G401.6 (cell line): ENCODE measurements at regions not wholly inside any gene's neighbourhood (a gene's known extent, or its start where the extent isn't known, plus 50 kb on each side); places are given as distances from the start of the nearest gene placed in this dataset.

Experiments used
- FAIRE-seq: peaks from 2 replicates; lab custom pipeline; 2012; peaks lifted over from hg19 to GRCh38; lab: Jason Lieb, UNC

DNA sequence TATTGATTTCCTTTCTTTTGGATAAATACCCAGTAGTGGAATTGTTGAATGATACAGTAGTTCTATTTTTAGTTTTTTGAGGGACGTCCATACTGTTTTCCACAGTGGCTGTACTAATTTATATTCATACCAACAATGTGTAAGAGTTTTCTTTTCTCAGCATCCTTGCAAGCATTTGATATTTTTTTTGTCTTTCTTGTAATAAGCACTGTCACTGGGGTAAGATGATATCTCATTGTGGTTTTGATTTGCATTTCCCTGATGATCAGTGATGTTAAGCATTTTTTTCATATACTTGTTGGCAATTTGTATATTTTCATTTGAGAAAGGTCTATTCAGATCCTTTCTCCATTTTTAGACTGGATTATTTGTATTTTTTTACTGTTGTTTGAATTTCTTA is 308.7 kb downstream of the PTEN start:
- no peak for FAIRE-seq

DNA sequence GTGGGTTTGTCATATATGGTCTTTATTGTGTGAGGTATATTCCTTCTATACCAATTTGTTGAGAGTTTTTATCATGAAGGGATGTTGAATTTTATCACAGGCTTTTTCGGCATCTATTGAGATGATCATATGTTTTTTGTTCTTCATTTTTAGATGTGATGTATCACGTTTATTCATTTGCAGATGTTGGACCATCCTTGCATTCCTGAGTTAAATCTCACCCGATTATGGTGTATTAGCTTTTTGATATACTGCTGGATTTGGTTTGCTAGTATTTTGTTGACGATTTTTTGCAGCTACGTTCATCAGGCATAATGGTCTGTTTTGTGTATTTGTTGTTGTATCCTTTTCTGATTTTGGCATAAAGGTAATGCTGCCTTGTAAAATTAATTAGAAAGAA is 311.0 kb downstream of the PTEN start:
- no peak for FAIRE-seq

DNA sequence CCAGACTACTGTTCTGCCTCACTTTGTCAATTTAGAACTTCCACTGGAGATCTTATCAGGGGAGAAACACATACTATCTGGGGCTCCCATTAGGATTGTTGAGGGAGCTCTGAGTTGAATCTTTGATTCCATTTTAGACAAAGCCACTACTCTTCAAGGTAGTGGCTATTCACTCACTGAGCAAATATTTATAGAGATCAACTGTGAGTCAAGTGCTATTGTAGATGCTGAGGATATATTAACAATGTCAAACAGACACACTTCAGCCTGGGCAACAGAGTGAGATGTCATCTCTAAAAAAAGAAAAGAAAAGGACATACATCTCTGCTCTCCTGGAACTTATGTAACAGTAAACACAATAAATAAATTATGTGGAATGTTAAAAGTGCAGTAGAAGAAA is 315.3 kb downstream of the PTEN start:
- no peak for FAIRE-seq

DNA sequence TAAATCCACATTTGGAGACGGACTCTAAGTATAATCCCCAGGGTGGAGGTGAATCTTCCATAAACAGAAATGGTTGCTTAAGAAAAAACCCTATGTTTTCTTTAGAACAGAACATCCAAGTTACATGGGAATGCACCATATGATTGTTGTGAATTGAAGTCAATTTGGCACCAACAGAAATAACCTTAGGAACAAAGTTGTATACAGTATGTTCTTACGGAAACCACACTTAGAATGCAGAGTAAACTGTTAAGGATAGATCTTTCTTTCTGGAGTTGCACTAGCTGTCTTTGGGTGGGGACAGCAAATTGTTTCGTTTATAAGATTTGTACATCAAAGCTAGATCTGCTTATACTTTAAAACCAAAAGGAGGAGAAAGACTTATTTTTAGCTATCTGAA is 316.4 kb downstream of the PTEN start:
- FAIRE-seq: no peak

DNA sequence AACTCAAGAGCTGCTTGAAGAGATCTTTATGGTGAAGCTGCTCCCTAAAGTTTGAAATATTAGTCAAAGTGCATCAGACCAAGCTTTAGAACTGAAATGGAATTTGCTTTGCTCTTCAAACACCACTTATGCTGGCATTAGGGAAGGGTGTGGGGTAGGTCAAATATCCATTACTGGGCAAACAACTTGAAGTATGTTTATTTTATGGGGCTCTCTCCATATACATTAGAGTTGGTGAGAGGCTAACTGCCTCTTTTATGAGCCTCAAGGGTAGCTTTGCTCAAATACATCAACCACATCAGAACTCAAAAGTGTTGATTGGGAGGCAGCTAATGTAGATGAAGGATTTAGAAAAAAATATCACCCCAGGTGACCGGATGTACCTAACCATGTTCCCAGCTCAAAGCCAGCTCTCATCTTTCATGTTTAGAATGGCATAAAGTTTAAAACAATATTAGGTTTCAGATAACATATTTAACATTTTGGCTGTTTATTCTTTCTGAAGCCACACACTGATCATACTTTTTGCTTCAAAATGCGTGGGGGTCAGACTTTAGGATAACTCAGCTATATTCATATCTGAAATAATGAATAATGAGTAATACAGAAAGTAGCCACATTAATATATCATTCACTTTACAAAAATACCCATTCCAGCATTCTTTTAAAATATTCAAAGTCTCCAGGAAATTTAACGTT is 318.6 kb downstream of the PTEN start:
- FAIRE-seq: no peak

DNA sequence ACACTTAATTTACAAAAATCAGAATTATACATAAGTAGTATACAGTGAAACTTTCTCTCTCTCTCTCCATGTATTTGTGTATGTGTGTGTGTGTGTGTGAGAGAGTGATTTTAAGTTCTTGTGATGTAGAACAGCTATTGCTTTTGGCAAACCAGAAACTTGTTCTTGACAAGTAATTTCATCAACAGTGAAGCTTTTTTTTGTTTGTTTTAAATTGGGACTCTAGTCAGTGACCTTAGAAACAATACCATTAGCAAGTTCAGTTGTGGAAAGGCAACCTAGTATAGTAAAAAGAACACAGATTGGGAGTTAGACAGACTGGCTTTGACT is 319.1 kb downstream of the PTEN start:
- no peak for FAIRE-seq

DNA sequence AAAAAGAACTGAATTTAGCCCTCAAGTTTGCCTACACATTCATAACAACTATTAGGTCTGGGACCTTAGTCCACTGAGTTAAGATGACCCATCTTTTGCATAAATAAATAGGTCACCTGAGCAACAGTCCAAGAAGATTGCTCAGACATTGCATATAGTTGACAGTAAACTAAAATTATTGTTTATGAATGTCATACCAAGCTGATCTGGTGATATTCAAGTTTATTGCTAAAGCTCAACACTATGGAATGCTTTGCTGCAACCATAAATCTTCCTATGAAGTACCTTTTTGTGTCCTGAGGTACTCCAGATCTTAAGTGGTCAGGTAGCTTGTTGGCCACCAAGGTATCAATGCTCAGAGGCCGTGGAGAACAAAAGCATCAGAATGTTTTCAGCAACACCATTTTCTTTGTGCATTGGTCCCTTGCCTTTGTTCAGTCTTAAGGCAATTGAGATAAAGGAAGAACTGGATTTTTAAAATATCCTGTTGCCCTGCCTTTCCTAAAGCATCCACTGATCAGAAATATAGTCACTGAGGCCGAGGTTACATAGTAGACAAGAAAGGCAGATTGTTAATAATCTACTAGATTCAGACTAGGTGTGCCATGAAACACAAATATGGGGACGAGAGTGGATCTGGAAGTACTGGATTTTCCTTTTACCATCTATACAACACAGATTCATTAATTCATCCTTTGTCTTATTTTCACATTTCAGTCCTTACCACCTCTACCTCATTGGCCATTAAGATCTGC is 321.3 kb downstream of the PTEN start:
- no peak for FAIRE-seq

DNA sequence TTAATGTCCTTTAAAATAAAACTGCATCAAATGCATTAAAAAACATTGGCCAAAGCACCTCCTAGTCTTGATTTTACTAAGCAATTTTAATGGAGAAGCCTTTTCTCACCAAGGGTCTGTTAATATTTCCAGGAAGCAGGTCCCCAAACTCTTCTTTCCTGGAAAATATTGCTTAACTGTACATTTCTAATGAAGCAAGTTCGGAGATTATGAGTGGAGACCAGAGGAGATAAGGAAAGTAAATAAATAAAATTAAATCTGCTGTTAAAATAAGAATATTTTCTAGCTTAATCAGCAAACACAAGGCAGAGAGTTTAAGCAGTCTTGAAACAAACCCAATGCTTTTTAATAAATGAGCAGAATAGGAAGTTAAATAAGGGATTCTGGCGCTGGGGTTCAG is 322.4 kb downstream of the PTEN start:
- no peak for FAIRE-seq

DNA sequence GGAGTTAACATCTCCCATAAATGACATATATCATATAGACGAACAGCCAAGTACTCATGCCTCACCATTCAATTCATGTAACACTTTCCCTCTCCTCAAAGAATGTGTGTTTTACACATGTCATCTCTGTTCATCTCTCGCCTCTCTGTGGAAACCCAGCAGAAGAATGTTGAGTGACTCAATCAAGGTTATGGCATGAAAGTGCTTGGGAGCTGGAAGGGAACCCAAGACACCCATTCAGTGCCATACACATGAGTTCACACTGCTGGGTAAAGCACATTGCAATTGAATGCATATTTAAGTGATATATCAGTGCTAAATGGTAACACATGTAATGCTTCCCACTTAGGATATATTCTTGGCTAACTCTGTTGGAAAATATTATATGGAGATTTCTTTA is 322.9 kb downstream of the PTEN start:
- FAIRE-seq: no peak

DNA sequence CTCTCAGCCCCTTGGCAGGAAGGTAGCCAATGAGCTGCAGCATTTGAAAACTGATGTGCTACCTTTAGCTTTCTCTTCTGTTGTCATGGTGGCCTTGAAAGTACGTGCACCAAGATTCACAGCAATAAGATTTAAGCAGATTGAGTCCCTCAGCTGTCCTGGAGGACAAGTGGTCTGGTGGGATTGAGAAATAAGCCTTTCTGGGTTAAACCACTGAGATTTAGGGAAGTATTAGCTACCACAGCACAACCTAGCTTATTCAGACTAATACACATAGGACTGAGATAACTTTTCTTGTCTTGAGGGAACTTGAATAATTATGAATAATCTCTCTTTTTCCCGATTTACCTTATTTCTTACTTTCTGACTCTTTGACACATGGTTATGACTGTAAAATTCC is 324.0 kb downstream of the PTEN start:
- no peak for FAIRE-seq

DNA sequence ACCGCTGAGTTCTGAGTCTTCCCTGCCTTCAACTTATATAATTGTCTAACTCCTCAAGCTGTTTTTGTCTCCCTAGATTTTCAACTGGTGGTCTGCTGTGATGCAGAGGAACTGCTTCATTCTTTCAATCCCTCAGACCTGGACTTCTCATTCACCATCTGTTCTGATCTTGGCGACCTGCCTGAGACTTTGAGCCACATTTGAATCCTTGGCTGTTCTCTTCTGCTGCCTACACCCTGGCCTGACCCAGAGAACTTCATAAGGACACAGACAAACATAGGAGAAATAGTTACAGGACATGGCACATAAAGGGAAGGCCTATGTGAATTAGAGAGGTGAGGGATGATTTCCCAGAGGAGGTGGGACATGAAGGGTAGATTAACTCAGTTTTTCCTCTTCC is 326.7 kb downstream of the PTEN start:
- no peak for FAIRE-seq

DNA sequence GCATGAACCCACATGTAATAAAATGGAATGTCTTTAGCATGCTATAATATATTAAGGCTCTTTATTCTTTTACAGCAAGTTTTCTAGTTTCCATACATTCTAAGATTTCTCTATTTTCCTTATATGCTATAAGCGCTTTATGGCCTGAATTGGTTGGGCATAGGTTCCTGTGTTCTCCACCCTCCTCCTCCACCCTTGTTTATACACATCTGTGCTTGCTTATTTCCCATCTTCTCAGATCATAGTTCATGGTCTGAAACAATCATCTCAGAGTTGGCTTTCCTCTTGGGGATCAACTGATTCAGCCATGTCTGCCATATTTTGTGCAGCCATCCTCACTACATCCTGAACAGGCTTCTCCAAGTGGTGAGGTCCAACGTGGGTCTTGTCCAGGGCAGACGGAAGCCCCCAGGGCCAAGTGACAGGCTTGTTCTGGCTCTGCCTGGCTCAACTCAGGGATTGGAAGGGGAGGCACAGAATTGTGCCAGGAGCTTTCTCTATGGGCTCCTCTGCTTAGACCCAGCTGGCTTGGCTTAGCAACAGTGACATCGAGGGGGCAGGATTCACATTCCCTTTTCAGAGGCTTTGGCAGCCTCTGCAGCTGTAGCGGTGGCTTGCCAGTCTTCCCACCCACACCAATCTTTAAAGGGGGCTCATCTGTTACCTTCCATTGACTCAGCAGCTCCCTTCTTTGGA is 327.3 kb downstream of the PTEN start:
- FAIRE-seq: no peak

DNA sequence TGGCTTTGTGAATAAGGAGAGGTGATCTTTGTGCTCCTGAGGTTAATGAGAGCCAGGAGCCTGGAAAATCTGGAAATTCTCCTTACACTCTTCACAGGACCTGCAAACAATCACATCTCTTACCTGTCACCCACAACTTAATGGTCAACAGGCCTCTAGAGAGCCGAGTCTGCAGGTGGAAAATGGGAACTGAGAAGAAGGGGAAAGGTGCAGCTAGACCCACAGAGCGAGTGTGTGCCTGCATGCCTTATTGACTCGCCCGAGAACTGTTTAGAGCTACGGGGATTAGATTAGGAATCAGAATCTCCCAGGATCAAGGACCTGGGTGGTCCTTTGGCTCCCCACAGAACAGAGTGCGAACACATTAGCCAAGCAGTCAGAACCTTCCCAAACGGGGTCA is 329.6 kb downstream of the PTEN start:
- FAIRE-seq: no peak

DNA sequence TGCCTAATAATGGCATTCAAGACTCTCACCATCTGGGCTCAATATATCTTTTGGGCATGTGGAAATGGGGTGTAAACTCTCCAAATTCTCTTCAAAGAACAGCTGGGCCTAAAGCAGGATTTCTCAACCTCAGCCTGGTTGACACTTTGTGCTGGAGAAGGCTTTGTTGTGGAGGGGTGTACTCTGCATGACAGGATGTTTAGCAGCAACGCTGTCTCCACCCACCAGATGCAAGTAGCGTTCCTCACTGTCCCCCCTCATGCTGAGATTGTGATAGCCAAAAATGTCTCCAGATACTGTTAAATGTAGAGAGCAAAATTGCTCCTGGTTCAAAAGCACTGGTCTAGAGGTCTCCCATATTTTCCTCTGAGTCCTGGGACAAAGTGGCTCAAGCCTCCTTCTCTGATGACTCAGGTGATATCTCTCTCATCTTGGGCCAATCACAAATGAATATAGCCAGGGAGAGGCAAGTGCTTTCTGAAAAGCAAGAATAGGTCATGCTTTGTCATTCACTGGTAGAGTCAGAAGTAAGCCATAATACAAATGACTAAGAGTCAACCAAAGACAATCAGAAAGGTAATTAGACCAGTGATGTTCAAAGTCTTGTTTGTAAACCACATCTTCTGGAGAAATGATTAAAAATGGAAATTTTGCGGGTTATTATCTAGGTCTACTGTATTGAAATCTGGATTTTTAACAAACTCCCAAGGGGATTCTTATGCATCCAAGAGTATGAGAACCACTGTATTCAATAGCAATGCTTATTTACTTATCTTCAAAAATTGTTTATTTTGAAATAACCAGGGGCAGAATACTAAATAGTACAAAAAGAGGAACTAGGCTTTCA is 330.8 kb downstream of the PTEN start:
- no peak for FAIRE-seq

DNA sequence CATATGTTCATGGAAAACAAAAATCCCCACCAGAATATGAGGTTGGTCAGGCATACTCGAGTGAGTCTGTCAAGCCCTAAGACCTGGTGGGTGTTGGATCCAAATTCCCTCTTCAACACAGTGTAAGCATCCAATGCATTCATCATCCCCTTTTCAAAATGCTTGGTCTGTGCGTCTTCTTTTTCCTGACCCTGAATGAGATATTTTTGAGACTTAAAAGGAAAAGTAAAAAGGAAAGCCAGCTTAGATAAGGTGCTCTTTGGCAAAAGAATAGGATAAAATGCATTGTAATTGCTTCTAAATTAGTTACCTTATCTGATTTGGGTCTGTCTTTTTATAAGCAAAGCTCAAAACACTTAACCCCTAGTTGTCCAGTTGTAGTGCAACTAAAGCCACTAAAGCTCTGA is 331.5 kb downstream of the PTEN start:
- no peak for FAIRE-seq

DNA sequence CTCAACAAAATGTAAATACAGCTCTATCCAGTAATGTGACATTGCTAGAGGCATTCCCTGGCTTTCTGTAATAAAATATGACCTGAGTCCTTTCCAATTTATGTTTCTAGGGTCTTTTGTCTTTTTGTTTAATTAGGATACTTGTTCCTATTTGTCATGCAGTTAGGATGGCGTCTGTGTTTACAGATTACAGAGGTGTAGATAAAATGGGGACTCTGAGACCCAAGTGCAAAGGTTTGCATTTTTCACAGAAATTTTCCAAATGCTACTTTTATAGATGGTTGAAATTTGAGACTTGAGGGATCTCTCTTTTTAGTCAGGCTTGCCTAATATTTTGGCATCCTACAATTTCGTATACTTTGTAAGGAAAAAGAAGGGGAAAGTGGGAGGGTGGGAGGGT is 332.4 kb downstream of the PTEN start:
- no peak for FAIRE-seq

DNA sequence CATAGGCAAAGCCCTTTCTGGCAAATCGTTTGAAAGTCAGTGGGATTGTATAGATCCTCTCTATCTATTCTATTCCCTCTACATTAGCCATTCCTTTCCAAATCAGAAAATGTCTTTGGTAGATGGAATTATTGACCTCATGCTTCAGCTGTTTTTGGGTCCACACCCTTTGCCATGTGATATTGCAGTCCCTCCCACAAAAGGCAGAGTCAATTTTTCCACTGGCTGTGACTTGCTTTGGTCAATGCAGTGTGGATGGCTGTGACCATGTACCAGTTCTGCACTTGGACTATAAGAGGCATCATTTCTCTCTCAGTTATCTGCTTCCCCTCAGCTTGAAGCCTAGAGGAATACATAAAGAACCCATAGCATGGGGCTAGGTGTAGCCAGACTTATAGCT is 332.9 kb downstream of the PTEN start:
- no peak for FAIRE-seq

DNA sequence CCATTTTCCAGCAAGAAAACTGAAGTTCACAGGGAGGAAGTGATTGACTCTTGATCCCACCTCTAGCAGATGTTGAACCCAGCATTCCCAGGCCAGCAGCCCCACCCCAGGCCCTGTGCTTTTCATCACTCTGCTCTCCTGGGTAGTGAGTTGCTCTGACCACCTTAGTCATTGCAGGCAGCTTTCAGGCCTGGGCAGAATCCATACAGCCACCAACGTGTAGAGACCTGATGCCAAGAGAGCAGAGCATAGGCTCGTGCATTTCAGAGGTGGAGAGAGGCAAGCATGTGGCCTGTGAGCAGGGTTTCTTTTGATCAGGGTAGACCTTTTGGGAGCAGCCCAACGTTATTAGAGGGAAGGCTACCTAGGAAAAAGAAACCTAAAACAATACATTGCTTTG is 334.6 kb downstream of the PTEN start:
- no peak for FAIRE-seq

DNA sequence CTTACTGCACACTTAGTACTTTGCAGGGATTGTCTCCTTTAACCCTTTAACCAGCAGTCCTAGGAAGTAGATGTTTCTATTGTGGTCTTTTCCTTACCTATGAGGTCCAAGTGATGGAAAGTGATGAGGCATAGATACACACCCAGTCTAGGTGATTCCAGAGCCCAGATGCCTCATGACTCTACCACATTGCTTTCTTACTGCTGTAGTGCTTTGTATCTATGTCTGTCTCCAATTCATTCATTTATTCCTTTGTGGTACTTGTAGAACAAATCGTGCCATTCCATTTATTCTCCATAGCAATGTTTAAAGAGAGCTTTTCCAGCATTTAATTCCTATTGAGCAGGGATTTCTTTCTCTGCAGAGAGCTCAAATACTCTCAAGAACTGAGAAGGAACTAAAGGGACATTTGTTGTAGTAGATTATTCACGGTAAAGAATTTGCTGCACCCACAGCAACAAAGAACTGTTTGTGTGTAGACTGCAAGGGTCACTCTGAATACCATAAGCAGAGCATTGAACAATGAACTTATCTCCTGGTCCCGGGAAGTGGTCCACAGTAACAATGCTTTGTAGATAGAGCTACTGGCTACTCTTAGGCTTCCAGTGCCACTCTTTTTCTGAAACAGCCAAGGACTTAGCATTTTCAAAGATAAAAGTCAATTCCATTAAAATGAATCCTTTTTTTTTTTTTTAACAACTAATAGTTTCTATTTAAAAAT is 337.0 kb downstream of the PTEN start:
- no peak for FAIRE-seq

DNA sequence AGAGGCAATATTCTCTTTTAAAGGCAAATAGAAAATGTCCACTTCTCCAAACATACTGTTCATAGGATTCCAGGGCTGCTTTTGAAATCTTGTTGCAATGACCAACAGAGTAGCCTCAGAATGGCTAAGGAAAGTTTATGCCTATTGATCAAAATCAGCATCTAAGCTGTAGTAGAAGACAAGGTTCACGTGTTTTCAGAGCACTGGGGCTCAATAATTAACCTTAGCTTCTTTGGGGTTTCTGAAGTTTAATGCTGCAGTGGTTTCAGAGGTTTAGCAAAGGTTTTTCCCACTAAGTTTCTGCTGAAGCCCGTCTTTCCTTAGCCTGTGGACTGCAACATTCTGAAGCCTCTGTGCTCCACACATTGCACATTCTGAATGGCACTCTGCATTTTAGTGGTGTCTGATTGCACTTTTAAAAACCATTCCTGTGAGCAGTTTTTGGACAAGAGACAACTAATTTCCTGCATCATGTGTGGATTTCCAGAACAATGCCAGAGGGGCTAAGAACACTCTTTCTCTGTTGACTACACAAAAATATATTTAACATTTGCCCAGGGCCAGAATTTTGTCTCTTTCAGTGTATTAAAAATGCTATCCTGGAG is 342.5 kb downstream of the PTEN start:
- FAIRE-seq: no peak

DNA sequence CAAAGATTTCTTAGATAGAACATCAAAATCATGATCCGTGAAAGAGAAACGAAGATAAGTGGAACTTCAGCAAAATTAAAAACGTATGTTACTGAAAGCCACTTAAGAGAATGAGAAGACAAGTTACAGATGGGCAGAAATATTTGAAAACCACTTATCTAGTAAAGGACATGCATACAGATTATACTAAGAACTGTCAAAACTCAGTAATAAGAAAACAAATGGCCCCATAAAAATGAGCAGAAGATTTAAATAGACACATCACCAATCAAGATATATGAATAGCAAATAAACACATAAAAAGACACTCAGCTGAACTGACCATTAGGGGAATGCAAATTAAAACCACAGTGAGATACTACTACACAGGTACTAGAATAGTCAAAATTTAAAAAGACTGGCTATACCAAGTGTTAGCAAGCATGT is 343.7 kb downstream of the PTEN start:
- no peak for FAIRE-seq

DNA sequence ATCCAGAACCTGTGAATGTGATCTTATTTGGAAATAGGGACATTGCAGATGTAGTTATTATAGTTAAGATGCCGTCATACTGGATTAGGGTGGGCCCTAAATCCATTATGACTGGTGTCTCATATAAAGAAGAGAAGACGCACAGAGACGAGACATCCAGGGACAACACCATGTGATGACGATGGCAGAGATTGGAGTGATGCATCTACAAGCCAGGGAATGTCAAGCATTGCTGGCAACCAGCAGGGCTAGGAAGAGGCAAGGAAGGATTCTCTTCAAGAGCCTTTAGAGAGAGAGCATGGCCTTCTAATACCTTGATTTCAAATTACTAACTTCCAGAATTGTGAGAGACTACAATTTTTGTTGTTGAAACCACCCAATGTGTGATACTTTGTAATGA is 345.8 kb downstream of the PTEN start:
- FAIRE-seq: no peak
